Calu3 (cell line): ENCODE measurements at regions not wholly inside any gene's neighbourhood (a gene's known extent, or its start where the extent isn't known, plus 50 kb on each side); places are given as distances from the start of the nearest gene placed in this dataset.
A peak's percentile ranks its signal among the peaks of the same experiment; 100 is the strongest.

Source experiments
- BruUV-seq: library from RNA; stranded (reverse); fragments of 400-500 nt; replicated peaks from 2 replicates; lab custom pipeline; 2021; lab: Mats Ljungman, UMichigan
- CTCF ChIA-PET: fragments of 300-600 bp; sonication (Branson Sonifier 250); formaldehyde crosslinking; loops from one replicate; lab custom pipeline; 2022; ENCODE audit warnings: antibody characterized with exemption; lab: Charles Lee
- DNase-seq: peaks from one replicate; pipeline ENCODE4 v3.0.0; 2022
- H3K27ac Mint-ChIP-seq: one replicate; pipeline ENCODE4 v1.8.0; 2022; ENCODE audit warnings: mixed read lengths; ENCODE audit not compliant: unreplicated experiment
- H3K27me3 Mint-ChIP-seq: one replicate; pipeline ENCODE4 v1.8.0; 2022; ENCODE audit warnings: mixed read lengths; ENCODE audit not compliant: unreplicated experiment
- H3K36me3 Mint-ChIP-seq: one replicate; pipeline ENCODE4 v1.8.0; 2022; ENCODE audit warnings: mild to moderate bottlenecking, moderate library complexity, mixed read lengths; ENCODE audit not compliant: insufficient read depth, unreplicated experiment
- H3K4me1 Mint-ChIP-seq: one replicate; pipeline ENCODE4 v1.8.0; 2022; ENCODE audit warnings: mild to moderate bottlenecking, low read depth, mixed read lengths; ENCODE audit not compliant: unreplicated experiment
- H3K4me3 Mint-ChIP-seq: one replicate; pipeline ENCODE4 v1.8.0; 2022; ENCODE audit warnings: mild to moderate bottlenecking, low read depth, moderate library complexity, mixed read lengths; ENCODE audit not compliant: unreplicated experiment
- H3K9me3 Mint-ChIP-seq: one replicate; pipeline ENCODE4 v1.8.0; 2022; ENCODE audit warnings: low read depth, mixed read lengths; ENCODE audit not compliant: unreplicated experiment
- intact Hi-C: fragments of 100-400 bp; cut with micrococcal nuclease; formaldehyde crosslinking; loops from one replicate; pipeline ENCODE4 v1.10.0; 2022; ENCODE audit not compliant: unreplicated experiment
- TF ChIP-seq, protein P1 (sequence below): fragments of 200-600 bp; IDR thresholded peaks from one replicate; pipeline ENCODE4 v1.8.0; 2022; ENCODE audit warnings: antibody characterized with exemption; ENCODE audit not compliant: unreplicated experiment

GRCh38 chr5:89041249-89041779, 158.3 kb upstream of the MEF2C start:
- TF ChIP-seq, protein P1, sequence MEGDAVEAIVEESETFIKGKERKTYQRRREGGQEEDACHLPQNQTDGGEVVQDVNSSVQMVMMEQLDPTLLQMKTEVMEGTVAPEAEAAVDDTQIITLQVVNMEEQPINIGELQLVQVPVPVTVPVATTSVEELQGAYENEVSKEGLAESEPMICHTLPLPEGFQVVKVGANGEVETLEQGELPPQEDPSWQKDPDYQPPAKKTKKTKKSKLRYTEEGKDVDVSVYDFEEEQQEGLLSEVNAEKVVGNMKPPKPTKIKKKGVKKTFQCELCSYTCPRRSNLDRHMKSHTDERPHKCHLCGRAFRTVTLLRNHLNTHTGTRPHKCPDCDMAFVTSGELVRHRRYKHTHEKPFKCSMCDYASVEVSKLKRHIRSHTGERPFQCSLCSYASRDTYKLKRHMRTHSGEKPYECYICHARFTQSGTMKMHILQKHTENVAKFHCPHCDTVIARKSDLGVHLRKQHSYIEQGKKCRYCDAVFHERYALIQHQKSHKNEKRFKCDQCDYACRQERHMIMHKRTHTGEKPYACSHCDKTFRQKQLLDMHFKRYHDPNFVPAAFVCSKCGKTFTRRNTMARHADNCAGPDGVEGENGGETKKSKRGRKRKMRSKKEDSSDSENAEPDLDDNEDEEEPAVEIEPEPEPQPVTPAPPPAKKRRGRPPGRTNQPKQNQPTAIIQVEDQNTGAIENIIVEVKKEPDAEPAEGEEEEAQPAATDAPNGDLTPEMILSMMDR = no peak
- no peak overlapping the region for H3K4me3 Mint-ChIP-seq
- CTCF ChIA-PET = no interaction called here
- no peaks in the 10 kb centered on the region for H3K27me3 Mint-ChIP-seq
- no TSS peak for BruUV-seq
- H3K27ac Mint-ChIP-seq = no peak overlapping the region
- H3K36me3 Mint-ChIP-seq = no peaks in the 10 kb centered on the region
- intact Hi-C loops = no loop called here
- H3K9me3 Mint-ChIP-seq = peaks cover 4% of the 10 kb centered on the region
- H3K4me1 Mint-ChIP-seq = peaks cover 31% of the 10 kb centered on the region
- no peak for DNase-seq

DNA sequence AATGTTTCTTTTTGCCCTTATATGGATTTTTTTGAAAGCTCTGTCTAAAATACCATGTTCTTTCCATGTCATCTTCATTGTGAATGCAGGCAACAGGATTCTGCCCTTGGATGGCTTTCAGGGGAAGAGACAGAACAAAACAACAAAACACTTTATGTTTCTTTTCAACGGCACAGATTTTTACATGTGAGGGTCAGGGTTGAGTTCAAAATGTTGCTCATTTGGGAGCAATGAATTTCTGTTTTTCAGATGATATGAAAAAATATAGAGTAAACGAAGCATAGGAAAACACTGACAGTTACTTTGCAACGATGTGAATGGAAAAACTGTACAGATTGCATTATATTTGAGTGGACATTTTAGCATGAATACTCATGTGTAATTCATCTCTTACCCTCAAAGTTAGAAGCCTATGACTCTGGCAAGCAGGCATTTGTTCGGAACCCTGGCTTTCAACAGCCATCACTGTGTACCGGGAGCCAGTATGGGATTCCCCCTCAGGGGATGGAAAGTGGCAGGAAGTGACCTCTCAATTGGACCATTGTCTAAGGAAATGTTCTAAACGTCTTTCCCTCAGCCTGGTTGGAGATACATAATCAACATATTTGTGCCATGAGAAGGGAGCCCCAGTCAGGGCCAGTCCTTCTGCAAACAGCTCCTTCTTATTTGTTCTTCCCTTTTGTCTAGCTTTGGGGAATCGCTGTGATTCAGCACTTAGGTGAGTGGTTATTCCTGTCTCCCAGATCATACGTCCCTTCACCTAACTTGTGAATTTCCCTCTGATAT, 153.9 kb upstream of the MEF2C start:
- DNase-seq = peak; percentile 70
- CTCF ChIA-PET = no interaction called here
- H3K4me3 Mint-ChIP-seq = no peak overlapping the region
- no peaks in the 10 kb centered on the region for H3K27me3 Mint-ChIP-seq
- peak overlapping the region; percentile 22 for H3K27ac Mint-ChIP-seq
- BruUV-seq = no TSS peak
- intact Hi-C loops = no loop called here
- no peaks in the 10 kb centered on the region for H3K36me3 Mint-ChIP-seq
- peaks cover 22% of the 10 kb centered on the region for H3K4me1 Mint-ChIP-seq
- peaks cover 4% of the 10 kb centered on the region for H3K9me3 Mint-ChIP-seq
- TF ChIP-seq, protein P1 = no peak

DNA sequence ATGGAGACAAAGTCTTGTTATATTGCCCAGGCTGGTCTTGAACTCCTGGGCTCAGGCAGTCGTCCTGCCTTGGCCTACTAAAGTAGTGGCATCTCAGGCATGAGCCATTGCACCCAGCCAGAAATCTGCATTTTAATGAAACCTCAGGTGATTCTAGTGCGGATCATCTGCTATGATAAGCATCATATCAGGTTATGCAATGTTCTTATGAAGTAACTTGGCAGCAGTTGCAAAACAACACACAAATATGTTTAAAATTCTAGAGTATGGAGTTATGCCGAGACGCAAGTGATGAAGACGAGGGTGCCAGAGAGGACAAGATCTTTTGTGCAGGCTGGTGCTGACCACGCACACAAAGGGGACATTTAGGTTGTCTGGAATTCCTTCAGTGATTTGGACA, 153.2 kb upstream of the MEF2C start:
- Mint-ChIP-seq H3K4me1 (peaks cover 22% of the 10 kb centered on the region), H3K27ac (no peak overlapping the region), H3K9me3 (peaks cover 4% of the 10 kb centered on the region), H3K36me3 (no peaks in the 10 kb centered on the region), H3K4me3 (no peak overlapping the region), H3K27me3 (no peaks in the 10 kb centered on the region)
- BruUV-seq = no TSS peak
- CTCF ChIA-PET = no interaction called here
- DNase-seq = no peak
- TF ChIP-seq, protein P1 = no peak
- intact Hi-C loops = no loop called here

- TF ChIP-seq, protein P1 = no peak
- Mint-ChIP-seq H3K27ac (no peak overlapping the region), H3K36me3 (no peaks in the 10 kb centered on the region), H3K9me3 (peaks cover 4% of the 10 kb centered on the region), H3K27me3 (no peaks in the 10 kb centered on the region), H3K4me1 (peaks cover 22% of the 10 kb centered on the region), H3K4me3 (no peak overlapping the region)
- DNase-seq = peak; percentile 42
- BruUV-seq = no TSS peak
- CTCF ChIA-PET = interaction anchor here (1.0 kb wide), 1 partner anchor 423 kb away, joined by 3 read pairs; no protein-coding TSS in a partner anchor
- intact Hi-C loops = no loop called here
Measured at GRCh38 chr5:89034588-89034987, 151.6 kb upstream of the MEF2C start.
